ENCODE measurements at regions not wholly inside any gene's neighbourhood (a gene's known extent, or its start where the extent isn't known, plus 50 kb on each side); places are given as distances from the start of the nearest gene placed in this dataset.
"Not testable (repeated sequence)": the region's sequence is repeated elsewhere in the genome, so short reads cannot be mapped to it uniquely, and the experiment has no call there.

DNA sequence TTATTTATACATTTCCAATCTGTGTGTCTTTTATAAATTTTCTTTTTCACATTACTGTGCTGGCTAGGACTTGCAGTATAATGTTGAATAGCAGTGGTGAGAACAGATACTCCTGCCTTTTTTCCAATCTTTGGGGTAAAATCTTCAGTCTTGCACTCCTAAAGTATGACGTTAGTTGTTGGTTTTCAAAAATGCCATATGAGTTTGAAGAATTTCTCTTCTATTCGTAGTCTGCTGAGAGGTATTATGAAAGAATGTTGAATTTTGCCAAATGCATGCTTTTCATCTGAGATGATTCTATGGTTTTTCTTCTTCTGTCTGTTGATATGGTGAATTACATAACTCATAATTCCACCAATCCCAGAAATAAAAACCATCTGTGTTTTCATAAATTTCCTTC is 335.3 kb upstream of the CHST9 start:
- no peaks in the 10 kb centered on the region for H3K79me2 ChIP-seq (ENCODE audit: low read depth)
- peaks cover under 1% of the 10 kb centered on the region for H3K36me3 Mint-ChIP-seq
- DNase-seq (ENCODE audit: low spot score): no peak
- H3K4me1 Mint-ChIP-seq: no peaks in the 10 kb centered on the region
- H3K4me1 ChIP-seq: no peaks in the 10 kb centered on the region
- H3K4me2 ChIP-seq: no peak overlapping the region
- H3K27ac ChIP-seq: no peak overlapping the region
- H3K27me3 ChIP-seq: no peaks in the 10 kb centered on the region
- H3K4me3 ChIP-seq: no peak overlapping the region
- H4K20me1 ChIP-seq (ENCODE audit: low read depth): no peaks in the 10 kb centered on the region
- no peaks in the 10 kb centered on the region for H3K9me3 ChIP-seq (ENCODE audit: low read depth)
- no peak overlapping the region for H2AFZ ChIP-seq (replicated peaks)
- no peak overlapping the region for H3K4me3 Mint-ChIP-seq
- no peak overlapping the region for H3K27ac Mint-ChIP-seq
- peaks cover 3% of the 10 kb centered on the region for H3K27me3 Mint-ChIP-seq (ENCODE audit: insufficient read depth, low read depth)
- no peak overlapping the region for H3K9ac ChIP-seq
- H3K36me3 ChIP-seq: no peaks in the 10 kb centered on the region
- no peaks in the 10 kb centered on the region for H3F3A ChIP-seq (ENCODE audit: low read depth)
- no peak for TF ChIP-seq EZH2phosphoT487 (IDR thresholded peaks at IDR 0.05)
- TF ChIP-seq EZH2 (IDR thresholded peaks at IDR 0.05): no peak
- TF ChIP-seq, protein P1, sequence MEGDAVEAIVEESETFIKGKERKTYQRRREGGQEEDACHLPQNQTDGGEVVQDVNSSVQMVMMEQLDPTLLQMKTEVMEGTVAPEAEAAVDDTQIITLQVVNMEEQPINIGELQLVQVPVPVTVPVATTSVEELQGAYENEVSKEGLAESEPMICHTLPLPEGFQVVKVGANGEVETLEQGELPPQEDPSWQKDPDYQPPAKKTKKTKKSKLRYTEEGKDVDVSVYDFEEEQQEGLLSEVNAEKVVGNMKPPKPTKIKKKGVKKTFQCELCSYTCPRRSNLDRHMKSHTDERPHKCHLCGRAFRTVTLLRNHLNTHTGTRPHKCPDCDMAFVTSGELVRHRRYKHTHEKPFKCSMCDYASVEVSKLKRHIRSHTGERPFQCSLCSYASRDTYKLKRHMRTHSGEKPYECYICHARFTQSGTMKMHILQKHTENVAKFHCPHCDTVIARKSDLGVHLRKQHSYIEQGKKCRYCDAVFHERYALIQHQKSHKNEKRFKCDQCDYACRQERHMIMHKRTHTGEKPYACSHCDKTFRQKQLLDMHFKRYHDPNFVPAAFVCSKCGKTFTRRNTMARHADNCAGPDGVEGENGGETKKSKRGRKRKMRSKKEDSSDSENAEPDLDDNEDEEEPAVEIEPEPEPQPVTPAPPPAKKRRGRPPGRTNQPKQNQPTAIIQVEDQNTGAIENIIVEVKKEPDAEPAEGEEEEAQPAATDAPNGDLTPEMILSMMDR (IDR thresholded peaks at IDR 0.05): no peak
- peaks cover 12% of the 10 kb centered on the region for H3K9me3 Mint-ChIP-seq

DNA sequence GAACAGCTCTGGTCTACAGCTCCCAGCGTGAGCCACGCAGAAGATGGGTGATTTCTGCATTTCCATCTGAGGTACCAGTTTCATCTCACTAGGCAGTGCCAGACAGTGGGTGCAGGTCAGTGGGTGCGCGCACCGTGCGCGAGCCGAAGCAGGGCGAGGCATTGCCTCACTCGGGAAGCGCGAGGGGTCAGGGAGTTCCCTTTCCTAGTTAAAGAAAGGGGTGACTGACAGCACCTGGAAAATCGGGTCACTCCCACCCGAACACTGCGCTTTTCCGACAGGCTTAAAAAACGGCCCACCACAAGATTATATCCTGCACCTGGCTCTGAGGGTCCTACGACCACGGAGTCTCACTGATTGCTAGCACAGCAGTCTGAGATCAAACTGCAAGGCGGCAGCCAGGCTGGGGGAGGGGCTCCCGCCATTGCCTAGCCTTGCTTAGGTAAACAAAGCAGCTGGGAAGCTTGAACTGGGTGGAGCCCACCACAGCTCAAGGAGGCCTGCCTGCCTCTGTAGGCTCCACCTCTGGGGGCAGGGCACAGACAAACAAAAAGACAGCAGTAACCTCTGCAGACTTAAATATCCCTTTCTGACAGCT is 325.0 kb upstream of the CHST9 start:
- Histone ChIP-seq H2AFZ (replicated peaks) (peak overlapping the region; percentile 96), H3K4me2 (peak overlapping the region; percentile 22)
- H3K4me1 Mint-ChIP-seq; H3K36me3 Mint-ChIP-seq; H3K27me3 ChIP-seq; H3F3A ChIP-seq (ENCODE audit: low read depth); H3K27me3 Mint-ChIP-seq (ENCODE audit: insufficient read depth, low read depth); H4K20me1 ChIP-seq (ENCODE audit: low read depth); H3K36me3 ChIP-seq; H3K4me1 ChIP-seq; H3K4me3 Mint-ChIP-seq; H3K27ac Mint-ChIP-seq; H3K9ac ChIP-seq; H3K4me3 ChIP-seq; H3K27ac ChIP-seq; H3K9me3 ChIP-seq (ENCODE audit: low read depth); H3K79me2 ChIP-seq (ENCODE audit: low read depth): not testable (repeated sequence)
- DNase-seq (ENCODE audit: low spot score): peak; percentile 31
- peaks cover 27% of the 10 kb centered on the region for H3K9me3 Mint-ChIP-seq

DNA sequence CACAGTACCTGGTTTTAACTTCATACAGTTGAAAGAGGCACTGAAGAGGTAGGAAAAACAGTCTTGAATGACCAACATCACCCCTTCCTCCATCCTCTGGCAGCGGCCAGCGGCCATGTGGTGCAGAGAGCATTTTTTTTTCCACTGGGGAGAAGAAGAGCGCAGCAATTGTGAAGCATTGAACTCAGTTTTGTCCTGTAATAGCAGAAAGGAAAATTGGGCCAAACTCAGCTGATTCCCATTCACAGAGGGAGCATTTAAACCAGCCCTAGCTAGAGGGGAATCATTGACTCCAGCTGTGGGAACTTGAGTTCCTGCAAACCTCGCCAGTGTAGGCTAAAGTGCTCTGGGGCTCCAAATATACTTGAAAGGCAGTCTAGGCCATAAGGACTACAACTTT is 316.6 kb upstream of the CHST9 start:
- H3K4me1 Mint-ChIP-seq: no peaks in the 10 kb centered on the region
- no peaks in the 10 kb centered on the region for H3K27me3 Mint-ChIP-seq (ENCODE audit: insufficient read depth, low read depth)
- Histone ChIP-seq H3K4me3 (no peak overlapping the region), H4K20me1 (ENCODE audit: low read depth) (no peaks in the 10 kb centered on the region), H3K36me3 (no peaks in the 10 kb centered on the region), H3K79me2 (ENCODE audit: low read depth) (no peaks in the 10 kb centered on the region), H3K27ac (no peak overlapping the region), H3K27me3 (no peaks in the 10 kb centered on the region), H3K9ac (no peak overlapping the region), H3F3A (ENCODE audit: low read depth) (no peaks in the 10 kb centered on the region), H3K4me1 (peaks cover 10% of the 10 kb centered on the region), H3K4me2 (no peak overlapping the region), H3K9me3 (ENCODE audit: low read depth) (peaks cover 5% of the 10 kb centered on the region), H2AFZ (replicated peaks) (peak overlapping the region; percentile 64)
- H3K4me3 Mint-ChIP-seq: no peak overlapping the region
- peaks cover 6% of the 10 kb centered on the region for H3K36me3 Mint-ChIP-seq
- no peak overlapping the region for H3K27ac Mint-ChIP-seq
- DNase-seq (ENCODE audit: low spot score): no peak
- TF ChIP-seq, protein P1 (IDR thresholded peaks at IDR 0.05): no peak
- TF ChIP-seq EZH2 (IDR thresholded peaks at IDR 0.05): no peak
- TF ChIP-seq EZH2phosphoT487 (IDR thresholded peaks at IDR 0.05): no peak
- peaks cover 22% of the 10 kb centered on the region for H3K9me3 Mint-ChIP-seq

DNA sequence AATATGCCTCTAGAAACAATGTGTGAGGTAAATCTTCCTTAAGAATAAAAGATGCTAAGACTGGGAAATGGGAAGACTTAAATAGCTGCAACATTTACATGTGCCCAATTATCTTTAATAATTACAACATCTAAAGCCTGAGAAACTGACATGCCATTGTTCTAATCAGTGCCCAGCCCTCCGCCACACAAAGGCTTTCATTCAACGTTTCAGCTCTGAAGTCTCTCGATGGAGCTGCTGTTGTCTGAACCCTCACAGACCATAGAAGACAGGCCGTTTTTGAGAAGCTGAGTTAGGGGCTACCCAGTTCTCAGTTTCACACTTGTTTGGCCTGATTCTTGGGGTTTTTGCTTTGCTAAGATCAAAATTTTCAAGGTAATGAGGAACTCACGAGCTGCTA is 315.4 kb upstream of the CHST9 start:
- no peak overlapping the region for H3K4me2 ChIP-seq
- H3K27me3 ChIP-seq: no peaks in the 10 kb centered on the region
- no peaks in the 10 kb centered on the region for H3K36me3 ChIP-seq
- H3K9me3 ChIP-seq (ENCODE audit: low read depth): peaks cover 2% of the 10 kb centered on the region
- DNase-seq (ENCODE audit: low spot score): peak; percentile 18
- TF ChIP-seq, protein P1 (IDR thresholded peaks at IDR 0.05): no peak
- no peak for TF ChIP-seq EZH2phosphoT487 (IDR thresholded peaks at IDR 0.05)
- no peak for TF ChIP-seq EZH2 (IDR thresholded peaks at IDR 0.05)
- no peaks in the 10 kb centered on the region for H3K4me1 Mint-ChIP-seq
- peaks cover 10% of the 10 kb centered on the region for H3K4me1 ChIP-seq
- H3K27ac Mint-ChIP-seq: no peak overlapping the region
- no peaks in the 10 kb centered on the region for H3K79me2 ChIP-seq (ENCODE audit: low read depth)
- H3K4me3 ChIP-seq: no peak overlapping the region
- H3K4me3 Mint-ChIP-seq: no peak overlapping the region
- no peaks in the 10 kb centered on the region for H3K27me3 Mint-ChIP-seq (ENCODE audit: insufficient read depth, low read depth)
- no peaks in the 10 kb centered on the region for H4K20me1 ChIP-seq (ENCODE audit: low read depth)
- peaks cover 6% of the 10 kb centered on the region for H3K36me3 Mint-ChIP-seq
- peak overlapping the region; percentile 76 for H2AFZ ChIP-seq (replicated peaks)
- H3K9ac ChIP-seq: no peak overlapping the region
- H3K27ac ChIP-seq: no peak overlapping the region
- no peaks in the 10 kb centered on the region for H3F3A ChIP-seq (ENCODE audit: low read depth)
- peaks cover 17% of the 10 kb centered on the region for H3K9me3 Mint-ChIP-seq
